Ovary (tissue), 3 donors: ENCODE measurements at regions not wholly inside any gene's neighbourhood (a gene's known extent, or its start where the extent isn't known, plus 50 kb on each side); places are given as distances from the start of the nearest gene placed in this dataset.

Source experiments
- CTCF ChIP-seq, 3 donors: fragments of 450-650 bp in 2 of 3; fragments of 200-600 bp in 1 of 3; IDR thresholded peaks; one replicate each; pipeline versions ENCODE4 v1.5.1 to v1.8.0; 2016 to 2022; ENCODE audit warnings: antibody characterized with exemption in 3 of 3, mild to moderate bottlenecking in 1 of 3
- EP300 ChIP-seq: sonication (generic); formaldehyde crosslinking; IDR thresholded peaks from one replicate; pipeline ENCODE4 v1.6.1; 2017; ENCODE audit warnings: antibody characterized with exemption
- donor health status: DM: no; HTN: no; CAD: no.

GRCh38 chr5:168031614-168032013 lies 259.8 kb upstream of the WWC1 start:
- TF ChIP-seq CTCF (IDR thresholded peaks at IDR 0.05) (no peak), EP300 (no peak)
